ENCODE measurements at regions not wholly inside any gene's neighbourhood (a gene's known extent, or its start where the extent isn't known, plus 50 kb on each side); places are given as distances from the start of the nearest gene placed in this dataset.

GRCh38 chr18:61123309-61123708 lies 209.9 kb upstream of the CDH20 start:
- no peak for TF ChIP-seq TRIM28 (IDR thresholded peaks at IDR 0.05)
- no peak for TF ChIP-seq JUND (IDR thresholded peaks at IDR 0.05; ENCODE audit: borderline replicate concordance, low read depth, low read length)
- TF ChIP-seq JUND (tag; IDR thresholded peaks at IDR 0.05; ENCODE audit: borderline replicate concordance, low read depth, low read length) = no peak
- no peak for TF ChIP-seq DPF2 (IDR thresholded peaks at IDR 0.05)
- TF ChIP-seq LCOR (CRISPR knock-in tag; IDR thresholded peaks at IDR 0.05) = no peak
- TF ChIP-seq ZNF324 (CRISPR knock-in tag; IDR thresholded peaks at IDR 0.05) = no peak
- no peak for TF ChIP-seq POLR2A (conservative IDR thresholded peaks at IDR 0.05)
- no peak for TF ChIP-seq KDM2B (CRISPR knock-in tag; IDR thresholded peaks at IDR 0.05)
- no peak for TF ChIP-seq ZNF780A (CRISPR knock-in tag; IDR thresholded peaks at IDR 0.05)
- TF ChIP-seq SETDB1 (IDR thresholded peaks at IDR 0.05; ENCODE audit: low read length) = no peak
- TF ChIP-seq, protein P1, sequence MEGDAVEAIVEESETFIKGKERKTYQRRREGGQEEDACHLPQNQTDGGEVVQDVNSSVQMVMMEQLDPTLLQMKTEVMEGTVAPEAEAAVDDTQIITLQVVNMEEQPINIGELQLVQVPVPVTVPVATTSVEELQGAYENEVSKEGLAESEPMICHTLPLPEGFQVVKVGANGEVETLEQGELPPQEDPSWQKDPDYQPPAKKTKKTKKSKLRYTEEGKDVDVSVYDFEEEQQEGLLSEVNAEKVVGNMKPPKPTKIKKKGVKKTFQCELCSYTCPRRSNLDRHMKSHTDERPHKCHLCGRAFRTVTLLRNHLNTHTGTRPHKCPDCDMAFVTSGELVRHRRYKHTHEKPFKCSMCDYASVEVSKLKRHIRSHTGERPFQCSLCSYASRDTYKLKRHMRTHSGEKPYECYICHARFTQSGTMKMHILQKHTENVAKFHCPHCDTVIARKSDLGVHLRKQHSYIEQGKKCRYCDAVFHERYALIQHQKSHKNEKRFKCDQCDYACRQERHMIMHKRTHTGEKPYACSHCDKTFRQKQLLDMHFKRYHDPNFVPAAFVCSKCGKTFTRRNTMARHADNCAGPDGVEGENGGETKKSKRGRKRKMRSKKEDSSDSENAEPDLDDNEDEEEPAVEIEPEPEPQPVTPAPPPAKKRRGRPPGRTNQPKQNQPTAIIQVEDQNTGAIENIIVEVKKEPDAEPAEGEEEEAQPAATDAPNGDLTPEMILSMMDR (IDR thresholded peaks at IDR 0.05 in 2 of 3, conservative IDR thresholded peaks at IDR 0.05 in 1 of 3; ENCODE audit: insufficient read depth in 2 of 3, low read depth in 1 of 3, low read length in 3 of 3) = no peak
- TF ChIP-seq BRF2 (IDR thresholded peaks at IDR 0.05; ENCODE audit: borderline replicate concordance, insufficient read depth, insufficient read length) = no peak
- TF ChIP-seq NCOR1 (IDR thresholded peaks at IDR 0.05) = no peak
